Loucy (cell line): ENCODE measurements at regions not wholly inside any gene's neighbourhood (a gene's known extent, or its start where the extent isn't known, plus 50 kb on each side); places are given as distances from the start of the nearest gene placed in this dataset.
"Not testable (repeated sequence)": the region's sequence is repeated elsewhere in the genome, so short reads cannot be mapped to it uniquely, and the experiment has no call there.

ENCODE experiments used
- H2AFZ ChIP-seq: fragments of 200-600 bp; sonication (generic); 2 replicates; pipeline ENCODE4 v1.6.0; 2016; ENCODE audit warnings: antibody characterized with exemption, mild to moderate bottlenecking, low read length, moderate library complexity
- H3F3A ChIP-seq: fragments of 200-600 bp; 2 replicates; pipeline ENCODE4 v1.6.0; 2016; ENCODE audit warnings: antibody characterized with exemption, low read depth, mild to moderate bottlenecking
- H3K27me3 ChIP-seq: fragments of 200-600 bp; sonication (generic); 2 replicates; pipeline ENCODE4 v1.6.1; 2014; ENCODE audit warnings: low read length, mild to moderate bottlenecking; ENCODE audit not compliant: insufficient read depth, poor library complexity, severe bottlenecking
- H3K36me3 ChIP-seq: fragments of 200-600 bp; sonication (generic); 2 replicates; pipeline ENCODE4 v1.6.1; 2016; ENCODE audit warnings: low read length; ENCODE audit not compliant: insufficient read depth
- H3K4me1 ChIP-seq: fragments of 200-600 bp; sonication (generic); 2 replicates; pipeline ENCODE4 v1.5.1; 2014; ENCODE audit warnings: low read length, mild to moderate bottlenecking; ENCODE audit not compliant: insufficient read depth, poor library complexity, severe bottlenecking
- H3K4me2 ChIP-seq: fragments of 200-600 bp; sonication (generic); 2 replicates; pipeline ENCODE4 v1.6.0; 2014; ENCODE audit warnings: antibody characterized with exemption, low read length, low read depth, mild to moderate bottlenecking; ENCODE audit not compliant: poor library complexity, severe bottlenecking
- H3K4me3 ChIP-seq: fragments of 200-600 bp; sonication (generic); 2 replicates; pipeline ENCODE4 v1.5.1; 2014; ENCODE audit warnings: low read length, mild to moderate bottlenecking, mixed read lengths; ENCODE audit not compliant: poor library complexity, severe bottlenecking
- H3K79me2 ChIP-seq: fragments of 200-600 bp; sonication (generic); 2 replicates; pipeline ENCODE4 v1.6.1; 2014; ENCODE audit warnings: low read length; ENCODE audit not compliant: insufficient read depth
- H3K9ac ChIP-seq: fragments of 200-600 bp; sonication (generic); 2 replicates; pipeline ENCODE4 v1.6.0; 2014; ENCODE audit warnings: mild to moderate bottlenecking, low read depth, low read length, moderate library complexity; ENCODE audit not compliant: poor library complexity, severe bottlenecking
- H3K9me2 ChIP-seq: fragments of 200-600 bp; sonication (generic); replicated peaks from 2 replicates; pipeline ENCODE4 v1.6.1; 2016; ENCODE audit warnings: low read depth, low read length, mixed read lengths
- H3K9me3 ChIP-seq: fragments of 200-600 bp; sonication (generic); 2 replicates; pipeline ENCODE4 v1.6.1; 2014; ENCODE audit warnings: mild to moderate bottlenecking, antibody characterized with exemption, low read length, low read depth; ENCODE audit not compliant: insufficient read depth
- H4K20me1 ChIP-seq: fragments of 200-600 bp; sonication (generic); 2 replicates; pipeline ENCODE4 v1.6.0; 2014; ENCODE audit warnings: antibody characterized with exemption, low read length, mild to moderate bottlenecking; ENCODE audit not compliant: insufficient read depth, poor library complexity, severe bottlenecking

DNA sequence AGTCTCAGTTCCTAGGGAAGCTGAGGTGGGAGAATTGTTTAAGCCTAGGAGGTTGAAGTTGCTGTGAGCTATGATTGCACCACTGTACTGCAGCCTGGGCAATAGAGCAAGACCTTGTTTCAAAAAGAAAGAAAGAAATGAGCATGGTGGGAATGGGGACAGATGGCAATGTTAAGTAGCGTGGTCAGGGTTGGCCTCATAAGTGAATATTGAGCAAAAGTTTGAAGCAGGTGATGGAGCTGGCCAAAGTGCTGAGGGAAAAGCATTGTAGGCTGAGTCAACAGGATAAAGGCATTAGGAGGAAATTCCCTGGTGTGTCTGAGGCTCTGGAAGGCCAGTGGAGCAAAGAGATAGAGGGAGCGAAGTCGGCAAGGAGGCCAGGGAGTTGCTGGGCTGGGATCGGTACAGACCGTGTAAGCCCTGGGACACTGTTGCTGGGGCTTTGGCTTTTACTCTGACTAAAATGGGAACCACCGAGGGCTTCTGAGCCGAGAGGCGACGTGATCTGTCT, 151.0 kb downstream of the RALA start:
- H3K4me2 ChIP-seq, H3K9me3 ChIP-seq, H3K9ac ChIP-seq: not testable (repeated sequence)

DNA sequence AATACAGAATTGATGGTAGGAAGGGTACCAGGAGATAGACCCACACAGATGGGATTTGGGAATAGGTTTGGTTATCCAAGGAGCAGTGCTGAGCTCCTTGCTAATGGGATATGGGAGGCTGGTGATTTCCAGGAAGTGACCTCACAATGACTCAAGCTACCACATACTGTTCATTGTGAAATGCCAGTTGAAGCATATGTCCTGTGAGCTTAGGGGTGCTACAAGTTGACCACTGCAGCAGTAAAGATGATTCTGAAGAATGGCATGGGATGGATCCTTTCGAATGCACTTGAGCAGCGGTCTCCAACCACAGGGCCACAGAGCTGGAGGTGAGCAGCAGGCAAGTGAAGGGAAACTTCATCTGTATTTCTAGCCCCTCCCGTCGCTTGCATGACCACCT, 158.2 kb downstream of the RALA start:
- H3K36me3 ChIP-seq, H3K79me2 ChIP-seq, H3F3A ChIP-seq, H4K20me1 ChIP-seq, H3K4me2 ChIP-seq, H2AFZ ChIP-seq, H3K9ac ChIP-seq, H3K4me1 ChIP-seq, H3K9me2 ChIP-seq, H3K9me3 ChIP-seq, H3K4me3 ChIP-seq, H3K27me3 ChIP-seq: not testable (repeated sequence)

More for the DNA sequence above, 151.0 kb downstream of the RALA start:
- H3F3A ChIP-seq, H3K4me1 ChIP-seq, H2AFZ ChIP-seq, H3K27me3 ChIP-seq, H3K79me2 ChIP-seq, H3K36me3 ChIP-seq, H3K4me3 ChIP-seq, H4K20me1 ChIP-seq, H3K9me2 ChIP-seq: not testable (repeated sequence)

DNA sequence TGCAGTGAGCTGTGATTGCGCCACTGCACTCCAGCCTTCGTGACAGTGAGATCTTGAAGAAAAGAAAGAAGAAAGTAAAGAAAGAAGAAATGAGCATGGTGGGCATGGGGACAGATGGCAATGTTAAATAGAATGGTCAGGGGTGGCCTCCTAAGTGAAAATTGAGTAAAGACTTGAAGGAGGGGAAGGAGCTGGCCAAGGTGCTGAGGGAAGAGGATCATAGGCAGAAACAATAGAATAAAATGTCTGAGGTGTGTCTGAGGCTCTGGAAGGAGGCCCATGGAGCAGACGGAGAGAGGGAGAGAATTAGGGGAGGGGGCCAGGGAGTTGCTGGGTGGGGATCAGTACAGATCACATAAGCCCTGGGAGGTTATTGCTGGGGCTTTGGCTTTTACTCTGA, 163.1 kb downstream of the RALA start:
- not testable (repeated sequence) for H3K4me1 ChIP-seq, H3K79me2 ChIP-seq, H3K9me2 ChIP-seq, H4K20me1 ChIP-seq, H3K4me3 ChIP-seq, H3K9ac ChIP-seq, H3F3A ChIP-seq, H2AFZ ChIP-seq, H3K36me3 ChIP-seq, H3K9me3 ChIP-seq, H3K4me2 ChIP-seq, H3K27me3 ChIP-seq

DNA sequence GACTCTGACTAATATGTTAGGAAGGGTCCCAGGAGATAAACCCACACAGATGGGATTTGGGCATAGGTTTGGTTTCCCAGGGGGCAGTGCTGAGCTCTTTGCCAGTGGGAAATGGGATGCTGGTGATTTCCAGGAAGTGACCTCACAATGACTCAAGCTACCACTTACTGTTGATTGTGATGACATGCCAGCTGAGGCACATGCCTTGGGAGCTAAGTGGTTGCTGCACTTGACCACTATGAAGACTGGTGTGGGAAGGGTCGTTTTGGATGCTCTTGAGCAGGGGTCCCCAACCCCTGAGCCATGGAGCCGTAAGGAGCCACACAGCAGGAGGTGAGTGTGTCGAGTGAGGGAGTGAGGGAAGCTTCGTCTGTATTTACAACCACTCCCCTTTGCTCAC, 159.0 kb upstream of the CDK13 start:
- not testable (repeated sequence) for H3K36me3 ChIP-seq, H3F3A ChIP-seq, H3K9ac ChIP-seq

DNA sequence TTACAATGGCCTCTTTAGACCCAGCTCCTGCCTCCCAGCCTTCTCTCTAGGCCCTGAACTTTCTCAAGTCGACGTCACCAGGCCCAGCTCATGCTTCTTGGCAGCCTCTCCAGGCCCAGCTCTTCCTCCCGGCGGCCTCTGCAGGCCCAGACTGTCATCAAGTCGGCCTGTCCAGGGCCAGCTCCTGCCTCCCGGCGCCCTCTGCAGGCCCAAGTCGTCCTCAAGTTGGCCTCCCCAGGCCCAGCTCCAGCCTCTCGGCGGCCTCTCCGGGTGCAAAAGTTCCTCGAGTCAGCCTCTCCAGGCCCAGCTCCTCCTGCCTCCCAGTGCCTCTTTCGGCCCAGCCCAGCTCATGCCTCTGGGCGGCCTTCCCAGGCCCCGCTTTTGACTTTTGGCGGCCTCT, 158.1 kb upstream of the CDK13 start:
- H3K9me3 ChIP-seq, H3K36me3 ChIP-seq, H2AFZ ChIP-seq, H3K4me1 ChIP-seq, H3K4me2 ChIP-seq, H3K9ac ChIP-seq, H3F3A ChIP-seq, H3K9me2 ChIP-seq, H3K27me3 ChIP-seq, H3K4me3 ChIP-seq, H4K20me1 ChIP-seq, H3K79me2 ChIP-seq: not testable (repeated sequence)

More for the DNA sequence above, 159.0 kb upstream of the CDK13 start:
- H3K4me1 ChIP-seq, H3K79me2 ChIP-seq, H3K4me2 ChIP-seq, H4K20me1 ChIP-seq, H3K9me2 ChIP-seq, H3K27me3 ChIP-seq, H2AFZ ChIP-seq, H3K4me3 ChIP-seq, H3K9me3 ChIP-seq: not testable (repeated sequence)

DNA sequence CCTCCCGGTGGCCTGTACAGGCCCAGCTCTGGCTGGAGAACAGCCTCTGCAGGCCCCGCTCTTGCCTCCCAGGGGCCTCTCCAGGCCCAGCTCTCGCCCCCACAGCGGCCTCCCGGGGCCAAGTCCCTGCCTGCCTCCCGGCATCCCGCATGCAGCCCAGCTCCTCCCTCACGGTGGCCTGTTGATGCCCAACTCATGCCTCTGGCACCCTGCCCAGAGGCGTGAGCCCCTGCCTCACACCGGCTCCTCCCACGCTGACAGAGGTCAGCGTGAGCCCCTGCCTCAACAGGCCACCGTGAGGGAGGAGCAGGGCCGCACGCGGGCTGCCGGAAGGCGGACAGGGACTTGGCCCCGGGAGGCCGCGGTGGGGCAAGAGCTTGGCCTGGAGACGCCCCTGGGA, 157.0 kb upstream of the CDK13 start:
- H3K4me2 ChIP-seq, H3K9me2 ChIP-seq, H3K79me2 ChIP-seq, H4K20me1 ChIP-seq, H3K4me3 ChIP-seq, H3K27me3 ChIP-seq, H3F3A ChIP-seq, H2AFZ ChIP-seq, H3K9me3 ChIP-seq, H3K36me3 ChIP-seq, H3K4me1 ChIP-seq, H3K9ac ChIP-seq: not testable (repeated sequence)

DNA sequence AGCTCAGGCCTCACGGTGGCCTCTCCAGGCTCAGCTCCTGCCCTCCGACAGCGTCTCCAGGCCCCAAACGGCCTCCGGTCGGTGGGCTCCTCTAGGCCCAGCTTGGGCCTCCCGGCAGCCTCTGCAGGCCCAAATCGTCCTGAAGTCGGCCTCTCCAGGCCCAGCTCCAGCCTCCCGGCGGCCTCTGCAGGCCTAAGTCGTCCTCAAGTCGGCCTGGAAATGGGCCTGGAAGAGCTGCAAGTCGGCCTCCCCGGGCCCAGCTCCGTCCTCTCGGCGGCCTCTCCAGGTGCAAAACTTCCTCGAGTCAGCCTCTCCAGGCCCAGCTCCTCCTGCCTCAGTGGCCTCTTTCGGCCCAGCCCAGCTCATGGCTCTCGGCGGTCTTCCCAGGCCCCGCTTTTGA, 156.2 kb upstream of the CDK13 start:
- H3K4me1 ChIP-seq, H3F3A ChIP-seq, H3K4me3 ChIP-seq, H3K79me2 ChIP-seq, H3K4me2 ChIP-seq, H2AFZ ChIP-seq, H3K9ac ChIP-seq, H3K27me3 ChIP-seq, H4K20me1 ChIP-seq, H3K36me3 ChIP-seq, H3K9me3 ChIP-seq, H3K9me2 ChIP-seq: not testable (repeated sequence)

DNA sequence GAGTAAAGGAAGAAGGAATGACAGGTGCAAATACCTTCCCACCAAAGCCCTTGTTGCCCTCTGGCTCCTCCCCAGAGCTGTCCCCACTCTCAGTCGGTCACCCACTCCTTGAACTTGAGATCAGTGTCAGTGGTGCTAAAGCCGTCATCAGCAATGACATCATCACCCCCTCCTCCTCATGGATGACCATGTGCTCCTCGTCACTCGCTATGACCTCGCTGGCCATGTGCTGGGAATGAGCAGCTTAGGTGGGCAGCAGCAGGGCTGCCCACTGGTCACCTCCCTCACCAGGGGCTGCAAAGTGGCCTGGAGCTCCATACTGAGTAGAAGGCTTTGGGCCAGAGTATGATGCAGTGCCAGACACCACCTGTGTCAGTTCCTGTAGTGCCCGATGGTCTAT, 153.1 kb upstream of the CDK13 start:
- not testable (repeated sequence) for H3K4me3 ChIP-seq, H3F3A ChIP-seq

More for the DNA sequence above, 153.1 kb upstream of the CDK13 start:
- H3K4me1 ChIP-seq, H2AFZ ChIP-seq, H3K4me2 ChIP-seq, H3K36me3 ChIP-seq, H3K9me3 ChIP-seq, H3K79me2 ChIP-seq, H3K27me3 ChIP-seq, H3K9ac ChIP-seq, H4K20me1 ChIP-seq, H3K9me2 ChIP-seq: not testable (repeated sequence)
